ENCODE measurements at regions not wholly inside any gene's neighbourhood (a gene's known extent, or its start where the extent isn't known, plus 50 kb on each side); places are given as distances from the start of the nearest gene placed in this dataset.
"Not testable (repeated sequence)": the region's sequence is repeated elsewhere in the genome, so short reads cannot be mapped to it uniquely, and the experiment has no call there.

GRCh38 chr7:106448346-106448991 lies 163.7 kb upstream of the NAMPT start:
- Histone ChIP-seq H3K4me3 (no peak overlapping the region), H3K9me3 (no peaks in the 10 kb centered on the region), H3K27ac (no peak overlapping the region), H3K4me1 (no peaks in the 10 kb centered on the region), H3K36me3 (ENCODE audit: low read depth, missing control alignments) (no peaks in the 10 kb centered on the region), H3K27me3 (no peaks in the 10 kb centered on the region)
- WGBS, 2 donors, result 45 to 54% methylated on average over 1 of the region's 1 CpG
- TF ChIP-seq CTCF (IDR thresholded peaks at IDR 0.05) (no peak), POLR2A (IDR thresholded peaks at IDR 0.05) (no peak)
- DNase-seq, result no peak
- intact Hi-C loops (cut with DNase I; ENCODE audit: low total_unique reads), result no loop called here

- no peak for TF ChIP-seq POLR2A (IDR thresholded peaks at IDR 0.05)
- Histone ChIP-seq H3K9me3 (no peaks in the 10 kb centered on the region), H3K4me1 (no peaks in the 10 kb centered on the region), H3K27ac (no peak overlapping the region), H3K27me3 (no peaks in the 10 kb centered on the region), H3K4me3 (no peak overlapping the region), H3K36me3 (ENCODE audit: low read depth, missing control alignments) (no peaks in the 10 kb centered on the region)
- no peak for DNase-seq
- intact Hi-C loops (cut with DNase I; ENCODE audit: low total_unique reads), result no loop called here
- 90 to 92% methylated on average over 3 of the region's 3 CpGs for WGBS, 2 donors
Measured at GRCh38 chr7:106447318-106447847, 162.6 kb upstream of the NAMPT start.

GRCh38 chr7:106445366-106445765 lies 160.6 kb upstream of the NAMPT start:
- H3K9me3 ChIP-seq; H3K4me3 ChIP-seq; DNase-seq; H3K36me3 ChIP-seq (ENCODE audit: low read depth, missing control alignments); H3K27me3 ChIP-seq; H3K4me1 ChIP-seq; H3K27ac ChIP-seq; intact Hi-C loops (cut with DNase I; ENCODE audit: low total_unique reads): not testable (repeated sequence)

- Histone ChIP-seq H3K27me3 (no peaks in the 10 kb centered on the region), H3K27ac (no peak overlapping the region), H3K4me1 (no peaks in the 10 kb centered on the region), H3K36me3 (ENCODE audit: low read depth, missing control alignments) (no peaks in the 10 kb centered on the region), H3K4me3 (no peak overlapping the region), H3K9me3 (no peaks in the 10 kb centered on the region)
- intact Hi-C loops (cut with DNase I; ENCODE audit: low total_unique reads), result no loop called here
- TF ChIP-seq CTCF (IDR thresholded peaks at IDR 0.05) (no peak), POLR2A (IDR thresholded peaks at IDR 0.05) (no peak)
- DNase-seq, result no peak
- 83 to 88% methylated on average over 1 of the region's 1 CpG for WGBS, 2 donors
Measured at GRCh38 chr7:106444068-106444655, 159.4 kb upstream of the NAMPT start.

- H3K4me1 ChIP-seq, result no peaks in the 10 kb centered on the region
- 84 to 88% methylated on average over 4 of the region's 4 CpGs for WGBS, 2 donors
- no peak overlapping the region for H3K27ac ChIP-seq
- H3K9me3 ChIP-seq, result no peaks in the 10 kb centered on the region
- H3K36me3 ChIP-seq (ENCODE audit: low read depth, missing control alignments), result no peaks in the 10 kb centered on the region
- H3K27me3 ChIP-seq, result no peaks in the 10 kb centered on the region
- TF ChIP-seq POLR2A (IDR thresholded peaks at IDR 0.05) (no peak), CTCF (IDR thresholded peaks at IDR 0.05) (no peak)
- no peak overlapping the region for H3K4me3 ChIP-seq
- intact Hi-C loops (cut with DNase I; ENCODE audit: low total_unique reads), result no loop called here
- no peak for DNase-seq
Measured at GRCh38 chr7:106443156-106443555, 158.4 kb upstream of the NAMPT start.

- Histone ChIP-seq H3K4me3 (no peak overlapping the region), H3K4me1 (no peaks in the 10 kb centered on the region), H3K27me3 (no peaks in the 10 kb centered on the region), H3K36me3 (ENCODE audit: low read depth, missing control alignments) (no peaks in the 10 kb centered on the region), H3K27ac (no peak overlapping the region), H3K9me3 (no peaks in the 10 kb centered on the region)
- TF ChIP-seq CTCF (IDR thresholded peaks at IDR 0.05), result no peak
- TF ChIP-seq POLR2A (IDR thresholded peaks at IDR 0.05), result no peak
- 93 to 94% methylated on average over 1 of the region's 1 CpG for WGBS, 2 donors
- intact Hi-C loops (cut with DNase I; ENCODE audit: low total_unique reads), result no loop called here
- DNase-seq, result no peak
Measured at GRCh38 chr7:106442476-106442875, 157.7 kb upstream of the NAMPT start.

- H3K27me3 ChIP-seq; H3K36me3 ChIP-seq (ENCODE audit: low read depth, missing control alignments); H3K27ac ChIP-seq; intact Hi-C loops (cut with DNase I; ENCODE audit: low total_unique reads); H3K4me1 ChIP-seq; H3K9me3 ChIP-seq; H3K4me3 ChIP-seq; DNase-seq: not testable (repeated sequence)
- WGBS, 2 donors, result 85 to 87% methylated on average over 2 of the region's 2 CpGs
Measured at GRCh38 chr7:106441343-106441742, 156.6 kb upstream of the NAMPT start.

- H3K27me3 ChIP-seq; H3K9me3 ChIP-seq; intact Hi-C loops (cut with DNase I; ENCODE audit: low total_unique reads); H3K4me3 ChIP-seq; DNase-seq; H3K4me1 ChIP-seq; H3K27ac ChIP-seq; H3K36me3 ChIP-seq (ENCODE audit: low read depth, missing control alignments): not testable (repeated sequence)
- whole genome bisulfite sequencing, 2 donors, result 41 to 63% methylated on average over 2 of the region's 2 CpGs
Measured at GRCh38 chr7:106436933-106437332, 152.2 kb upstream of the NAMPT start.
